Left kidney (tissue), 1 donor: ENCODE measurements at regions not wholly inside any gene's neighbourhood (a gene's known extent, or its start where the extent isn't known, plus 50 kb on each side); places are given as distances from the start of the nearest gene placed in this dataset.

Experiments
- DNase-seq: peaks from one replicate; pipeline ENCODE4 v3.0.0-alpha.2; 2013

GRCh38 chr1:90134175-90134955 is 139.5 kb downstream of the ZNF326 start:
- DNase-seq = no peak

DNA sequence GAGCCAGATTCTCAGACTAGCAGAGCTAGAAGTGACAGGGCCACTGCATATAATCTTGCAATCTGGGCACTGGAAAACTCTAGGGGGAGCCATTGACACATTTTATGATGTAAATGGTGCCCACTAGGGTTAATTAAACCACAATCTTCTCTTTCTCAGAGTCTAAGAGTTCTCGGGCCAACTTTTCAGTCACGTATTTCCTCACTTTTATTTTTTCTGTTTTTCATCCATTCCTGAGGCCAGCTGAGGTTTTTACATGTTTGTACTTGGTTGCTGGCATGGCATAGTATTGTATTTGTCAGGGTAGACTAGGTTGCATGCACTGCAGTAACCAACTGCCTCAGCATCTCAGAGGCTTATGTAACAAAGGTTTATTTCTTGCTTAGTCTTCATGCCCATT is 138.2 kb downstream of the ZNF326 start:
- peak; percentile 44 for DNase-seq

DNA sequence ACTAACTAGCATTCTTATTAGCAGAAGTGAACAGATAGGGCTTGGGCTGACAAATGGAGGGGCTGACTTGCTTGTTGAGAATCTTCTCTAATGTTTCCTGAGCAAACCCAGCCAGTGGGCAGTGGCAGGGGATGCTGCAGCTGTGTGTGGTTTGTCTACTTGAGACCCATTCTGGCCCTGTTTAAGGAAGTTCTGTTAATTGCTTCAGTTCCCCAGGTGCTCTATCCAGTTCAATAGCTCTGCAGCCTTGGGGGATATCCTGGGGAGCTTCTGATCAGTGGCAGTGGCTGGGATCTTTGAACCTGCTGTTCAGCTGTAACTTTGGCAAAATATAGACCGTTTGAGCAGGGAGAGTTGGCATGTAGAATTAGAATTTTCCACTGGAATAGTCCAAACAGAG is 137.4 kb downstream of the ZNF326 start:
- DNase-seq = no peak

DNA sequence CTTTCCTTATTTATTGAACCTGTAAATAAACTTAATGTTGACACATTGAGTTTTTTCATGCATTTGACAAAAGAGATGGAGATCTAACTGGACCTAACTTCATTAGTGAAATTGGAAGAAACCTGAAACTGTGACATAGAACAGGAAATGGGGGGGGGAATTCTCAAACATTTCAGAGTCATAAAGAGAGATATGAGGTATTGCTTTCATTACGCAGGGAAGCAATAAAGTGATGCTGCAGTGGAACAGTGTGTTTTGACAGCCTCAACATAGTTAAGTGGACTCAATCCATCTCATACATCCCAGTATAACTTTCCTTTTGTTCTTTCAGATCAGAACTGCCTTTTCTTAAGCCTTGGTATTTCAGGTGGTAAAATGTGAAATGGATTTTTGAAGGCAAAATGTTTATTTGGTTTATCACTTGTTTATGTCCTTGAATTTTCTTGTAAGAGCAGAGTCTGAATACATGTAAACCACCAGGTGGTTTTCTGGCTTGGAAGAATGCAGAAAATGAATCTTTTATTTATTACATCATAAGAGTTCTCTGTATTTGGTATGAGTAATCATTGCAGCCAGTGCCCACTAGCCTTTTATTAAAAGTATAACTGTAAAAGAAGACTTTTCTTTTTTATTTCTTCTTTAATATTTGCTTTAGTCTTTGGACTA is 132.5 kb downstream of the ZNF326 start:
- no peak for DNase-seq

- no peak for DNase-seq
These were observed 131.9 kb downstream of the ZNF326 start for GRCh38 chr1:90126834-90127233.

- no peak for DNase-seq
These were observed 127.9 kb downstream of the ZNF326 start for GRCh38 chr1:90122654-90123340.

DNA sequence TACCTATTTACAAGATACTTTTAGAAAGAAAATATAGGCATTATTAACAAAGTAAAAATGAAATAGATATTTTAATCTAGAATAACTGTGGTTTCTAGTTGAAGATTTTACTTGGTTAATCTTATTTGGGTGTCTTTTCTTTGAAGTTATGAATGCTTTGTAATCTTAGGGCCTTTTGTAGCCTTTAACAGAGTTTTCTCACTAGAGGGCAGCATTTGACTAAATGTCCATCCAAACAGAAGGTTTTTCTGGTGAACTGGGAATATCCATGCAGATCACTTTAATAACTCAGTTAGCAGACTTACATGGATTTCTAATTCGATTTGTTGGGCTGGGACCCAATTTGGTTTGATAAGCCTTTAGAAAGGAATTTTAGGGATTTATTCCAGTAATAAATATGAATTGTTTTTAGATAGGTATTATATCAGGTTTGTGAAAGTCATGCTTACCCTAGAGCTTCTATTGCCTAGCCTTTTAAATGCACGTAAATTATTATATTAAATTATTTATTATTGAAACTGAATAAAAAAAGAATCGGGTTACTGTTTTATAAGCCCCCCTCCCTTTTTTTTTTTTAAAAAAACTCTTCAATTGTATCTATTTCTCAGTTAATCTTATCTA is 119.7 kb downstream of the ZNF326 start:
- peak; percentile 51 for DNase-seq

DNA sequence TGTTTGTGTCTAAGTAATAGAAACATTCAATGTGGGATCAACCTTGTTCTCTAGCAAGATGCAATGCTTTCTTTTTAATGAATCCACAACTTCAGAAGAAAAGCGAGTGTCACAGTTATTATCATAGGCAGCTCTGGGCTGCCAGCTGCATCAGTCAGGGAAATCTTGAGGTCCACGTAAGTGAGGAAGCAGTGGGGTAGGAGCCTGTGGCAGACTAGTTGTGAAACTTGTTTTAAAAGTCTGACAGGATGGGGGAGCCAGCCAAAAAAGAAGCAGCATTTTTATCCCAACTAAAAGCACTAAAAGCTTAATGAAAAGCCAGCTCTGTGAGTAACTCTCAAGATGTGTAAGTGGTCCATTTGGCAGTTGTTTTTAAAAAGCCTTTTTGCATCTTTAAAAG is 113.1 kb downstream of the ZNF326 start:
- no peak for DNase-seq

- DNase-seq = no peak
These were observed 111.4 kb downstream of the ZNF326 start for GRCh38 chr1:90106311-90106710.

DNA sequence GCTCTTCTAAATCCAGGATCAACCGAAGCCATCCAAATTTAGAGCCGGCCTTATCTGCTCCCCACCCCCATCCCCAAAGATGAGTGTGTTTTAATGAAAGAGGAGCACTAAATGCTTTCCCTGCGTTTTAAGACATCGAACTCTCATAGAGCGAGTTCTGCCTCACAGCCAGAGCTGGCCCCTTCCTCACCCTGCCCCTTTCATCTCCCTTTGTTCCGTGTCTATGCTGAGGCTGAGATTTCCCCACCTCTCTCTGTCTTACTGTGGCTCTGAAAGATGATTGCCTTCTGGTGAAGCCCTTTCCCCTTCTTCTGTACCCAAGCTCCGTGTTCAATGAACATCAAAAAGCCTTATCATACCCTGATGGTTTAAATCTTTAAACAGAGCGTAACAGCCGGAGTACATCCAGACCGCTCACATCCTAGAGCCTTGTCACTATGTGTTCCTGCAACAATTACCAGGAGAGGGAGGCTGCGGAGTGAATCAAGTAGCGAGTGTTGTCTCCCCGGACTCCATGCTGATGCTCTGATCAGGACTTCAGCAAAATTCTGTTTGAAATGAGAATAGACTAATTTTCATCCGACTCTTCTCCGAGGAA is 110.1 kb downstream of the ZNF326 start:
- no peak for DNase-seq

DNA sequence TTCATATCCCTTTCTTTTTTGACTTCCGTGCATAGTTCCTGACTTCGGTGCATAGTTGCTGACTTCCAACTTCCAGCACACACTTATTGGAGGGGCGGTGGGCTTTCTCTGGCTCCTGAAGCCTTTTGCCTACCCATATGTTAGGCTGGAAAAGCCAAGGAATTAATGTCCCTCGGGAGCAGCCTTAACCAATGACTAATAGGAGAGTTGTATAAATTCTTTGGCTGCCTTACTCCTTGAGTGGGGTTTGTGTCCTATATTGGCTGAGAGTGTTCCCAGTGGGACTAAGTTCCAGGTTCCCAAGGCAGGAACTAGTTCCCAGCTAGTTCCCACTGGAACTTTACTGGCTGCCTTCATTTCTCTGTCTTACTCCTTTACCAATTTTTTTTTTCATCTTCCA is 105.7 kb downstream of the ZNF326 start:
- DNase-seq = no peak

DNA sequence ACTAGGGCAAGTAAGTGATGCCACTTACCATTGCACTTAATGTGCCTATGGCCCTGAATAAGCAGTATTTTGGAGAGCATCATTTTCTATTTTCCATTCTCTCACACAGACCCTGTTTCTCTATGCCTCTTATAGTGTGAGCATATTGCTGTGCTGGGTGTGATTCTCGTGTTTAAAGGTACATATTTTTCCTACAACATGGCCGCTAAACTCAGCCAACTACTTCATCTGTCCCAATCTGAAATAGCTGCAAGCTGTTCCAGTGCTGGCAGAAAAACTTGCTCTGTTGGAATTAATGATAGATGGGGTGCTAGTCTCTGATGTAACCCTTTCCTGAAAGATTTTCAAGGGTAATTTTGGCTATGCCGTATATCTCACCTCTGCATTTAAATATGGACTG is 97.5 kb downstream of the ZNF326 start:
- no peak for DNase-seq
